ENCODE measurements at regions not wholly inside any gene's neighbourhood (a gene's known extent, or its start where the extent isn't known, plus 50 kb on each side); places are given as distances from the start of the nearest gene placed in this dataset.

- Histone ChIP-seq H3F3A (replicated peaks; ENCODE audit: insufficient read depth) (no peaks in the 10 kb centered on the region), H3K9ac (no peak overlapping the region), H3K4me2 (no peak overlapping the region), H3K36me3 (replicated peaks in 1 of 2; ENCODE audit: control insufficient read depth in 1 of 2, insufficient read depth in 2 of 2, low read length in 1 of 2) (no peaks in the 10 kb centered on the region), H3K27ac (ENCODE audit: low read depth in 2 of 2, low read length in 1 of 2) (no peak overlapping the region), H3K9me2 (no peaks in the 10 kb centered on the region), H3K79me2 (ENCODE audit: insufficient read depth) (no peaks in the 10 kb centered on the region), H4K20me1 (ENCODE audit: insufficient read depth) (no peaks in the 10 kb centered on the region), H3K4me3 (ENCODE audit: low read depth in 2 of 2, low read length in 1 of 2) (no peak overlapping the region), H3K27me3 (ENCODE audit: insufficient read depth) (no peaks in the 10 kb centered on the region), H3K4me1 (ENCODE audit: control insufficient read depth in 1 of 2, insufficient read depth in 2 of 2, low read depth in 1 of 2, low read length in 1 of 2) (no peaks in the 10 kb centered on the region), H2AFZ (ENCODE audit: low read depth) (no peak overlapping the region), H3K9me3 (no peaks in the 10 kb centered on the region)
- DNase-seq = no peak
- TF ChIP-seq RXRA (IDR thresholded peaks at IDR 0.05; ENCODE audit: borderline replicate concordance, low read depth) (no peak), RFX5 (IDR thresholded peaks at IDR 0.05; ENCODE audit: low read length) (no peak)
- 85% methylated on average over 2 of the region's 2 CpGs for WGBS (ENCODE audit: low lambda C conversion rate)
- ChIA-PET CTCF (interaction anchor here (0.7 kb wide), 1 partner anchor 349 kb away, joined by 4 read pairs; no protein-coding TSS in a partner anchor), POLR2A (no interaction called here)
Observed at GRCh38 chr10:3278771-3279170, 106.2 kb upstream of the PITRM1 start.

GRCh38 chr10:3277566-3277965, 105.0 kb upstream of the PITRM1 start:
- no peak overlapping the region for H2AFZ ChIP-seq (ENCODE audit: low read depth)
- H3K4me3 ChIP-seq (ENCODE audit: low read depth in 2 of 2, low read length in 1 of 2) = no peak overlapping the region
- H3K4me2 ChIP-seq = no peak overlapping the region
- no peaks in the 10 kb centered on the region for H3K9me3 ChIP-seq
- H3K9me2 ChIP-seq = no peaks in the 10 kb centered on the region
- H4K20me1 ChIP-seq (ENCODE audit: insufficient read depth) = no peaks in the 10 kb centered on the region
- H3K79me2 ChIP-seq (ENCODE audit: insufficient read depth) = no peaks in the 10 kb centered on the region
- no peaks in the 10 kb centered on the region for H3K4me1 ChIP-seq (ENCODE audit: control insufficient read depth in 1 of 2, insufficient read depth in 2 of 2, low read depth in 1 of 2, low read length in 1 of 2)
- H3K36me3 ChIP-seq (replicated peaks in 1 of 2; ENCODE audit: control insufficient read depth in 1 of 2, insufficient read depth in 2 of 2, low read length in 1 of 2) = no peaks in the 10 kb centered on the region
- TF ChIP-seq RFX5 (IDR thresholded peaks at IDR 0.05; ENCODE audit: low read length) (no peak), GABPA (IDR thresholded peaks at IDR 0.05; ENCODE audit: low read depth) (no peak), TAF1 (IDR thresholded peaks at IDR 0.05; ENCODE audit: borderline replicate concordance, low read depth, low read length) (no peak)
- no peak overlapping the region for H3K27ac ChIP-seq (ENCODE audit: low read depth in 2 of 2, low read length in 1 of 2)
- WGBS (ENCODE audit: low lambda C conversion rate) = 84% methylated on average over 4 of the region's 4 CpGs
- no peak for DNase-seq
- no peaks in the 10 kb centered on the region for H3F3A ChIP-seq (replicated peaks; ENCODE audit: insufficient read depth)
- ChIA-PET CTCF (no interaction called here), POLR2A (no interaction called here)
- H3K9ac ChIP-seq = no peak overlapping the region
- H3K27me3 ChIP-seq (ENCODE audit: insufficient read depth) = no peaks in the 10 kb centered on the region

GRCh38 chr10:3274414-3274813, 101.8 kb upstream of the PITRM1 start:
- POLR2A ChIA-PET = no interaction called here

More at GRCh38 chr10:3274414-3274813, 101.8 kb upstream of the PITRM1 start:
- no peaks in the 10 kb centered on the region for H3K9me3 ChIP-seq
- 80% methylated on average over 7 of the region's 7 CpGs for WGBS (ENCODE audit: low lambda C conversion rate)
- no peaks in the 10 kb centered on the region for H4K20me1 ChIP-seq (ENCODE audit: insufficient read depth)
- no peaks in the 10 kb centered on the region for H3K79me2 ChIP-seq (ENCODE audit: insufficient read depth)
- H3K9ac ChIP-seq = no peak overlapping the region
- no peaks in the 10 kb centered on the region for H3F3A ChIP-seq (replicated peaks; ENCODE audit: insufficient read depth)
- no peak for DNase-seq
- TF ChIP-seq CTCF (IDR thresholded peaks at IDR 0.05) (no peak), GABPA (IDR thresholded peaks at IDR 0.05; ENCODE audit: low read depth) (no peak), MEF2A (IDR thresholded peaks at IDR 0.05; ENCODE audit: borderline replicate concordance, low read depth) (no peak), IRF3 (IDR thresholded peaks at IDR 0.05; ENCODE audit: low read depth, low read length) (no peak), EP300 (IDR thresholded peaks at IDR 0.05; ENCODE audit: borderline replicate concordance in 1 of 2, low read depth in 1 of 2, low read length in 1 of 2) (no peak), FOXJ3 (CRISPR knock-in tag; IDR thresholded peaks at IDR 0.05) (no peak)
- no peak overlapping the region for H3K4me3 ChIP-seq (ENCODE audit: low read depth in 2 of 2, low read length in 1 of 2)
- H3K27me3 ChIP-seq (ENCODE audit: insufficient read depth) = no peaks in the 10 kb centered on the region
- no peaks in the 10 kb centered on the region for H3K36me3 ChIP-seq (replicated peaks in 1 of 2; ENCODE audit: control insufficient read depth in 1 of 2, insufficient read depth in 2 of 2, low read length in 1 of 2)
- CTCF ChIA-PET = no interaction called here
- H3K9me2 ChIP-seq = no peaks in the 10 kb centered on the region
- H3K4me1 ChIP-seq (ENCODE audit: control insufficient read depth in 1 of 2, insufficient read depth in 2 of 2, low read depth in 1 of 2, low read length in 1 of 2) = no peaks in the 10 kb centered on the region; a peak in 1 of 4 replicates
- H3K27ac ChIP-seq (ENCODE audit: low read depth in 2 of 2, low read length in 1 of 2) = no peak overlapping the region
- H2AFZ ChIP-seq (ENCODE audit: low read depth) = no peak overlapping the region
- no peak overlapping the region for H3K4me2 ChIP-seq

Measured in SK-N-SH (cell line).